Upper lobe of left lung (tissue), 6 donors: ENCODE measurements at regions not wholly inside any gene's neighbourhood (a gene's known extent, or its start where the extent isn't known, plus 50 kb on each side); places are given as distances from the start of the nearest gene placed in this dataset.
"Not testable (repeated sequence)": the region's sequence is repeated elsewhere in the genome, so short reads cannot be mapped to it uniquely, and the experiment has no call there.

Experiments
- ATAC-seq, 2 donors: fragments of 200-7000 bp; cut with Tn5 transposase; one replicate each; pipeline ENCODE4 v1.9.1; 2022; ENCODE audit warnings: mild to moderate bottlenecking in 2 of 2, moderate library complexity in 2 of 2; ENCODE audit not compliant: low FRiP score in 2 of 2
- DNase-seq, 2 donors: peaks; one replicate each; pipeline ENCODE4 v3.0.0-alpha.2; 2019 to 2020
- H3K27ac ChIP-seq, 4 donors: fragments of 200-600 bp; sonication (generic); one replicate each; pipeline ENCODE4 v1.5.1; 2016 to 2019
- H3K27me3 ChIP-seq, 4 donors: fragments of 200-600 bp; sonication (generic); one replicate each; pipeline ENCODE4 v1.5.1; 2017 to 2019
- H3K36me3 ChIP-seq, 4 donors: fragments of 200-600 bp; sonication (generic); one replicate each; pipeline ENCODE4 v1.5.1; 2016 to 2019
- H3K4me1 ChIP-seq, 4 donors: fragments of 200-600 bp; sonication (generic); one replicate each; pipeline ENCODE4 v1.5.1; 2018 to 2019
- H3K4me3 ChIP-seq, 4 donors: fragments of 200-600 bp; sonication (generic); one replicate each; pipeline ENCODE4 v1.5.1; 2017 to 2019; ENCODE audit warnings: mild to moderate bottlenecking in 2 of 4, moderate library complexity in 1 of 4
- H3K9me3 ChIP-seq, 4 donors: fragments of 200-600 bp; sonication (generic); one replicate each; pipeline ENCODE4 v1.5.1; 2018 to 2019
- EP300 ChIP-seq, 4 donors: sonication (generic); formaldehyde crosslinking; IDR thresholded peaks; one replicate each; pipeline ENCODE4 v1.5.1; 2017; ENCODE audit warnings: antibody characterized with exemption in 4 of 4, control low read depth in 2 of 4
- POLR2A ChIP-seq, 4 donors: fragments of 450-650 bp; IDR thresholded peaks; one replicate each; pipeline ENCODE4 v1.5.1; 2016 to 2017; ENCODE audit warnings: antibody characterized with exemption in 4 of 4, mild to moderate bottlenecking in 2 of 4
- POLR2AphosphoS5 ChIP-seq, 2 donors: sonication (generic); formaldehyde crosslinking; IDR thresholded peaks; one replicate each; pipeline ENCODE4 v1.5.1; 2017; ENCODE audit warnings: antibody characterized with exemption in 2 of 2
- WGBS, 2 donors: methylation state at CpG; one replicate each; pipeline ENCODE4 v1.1.5; 2017 to 2018; 5-methylcytosine and 5-hydroxymethylcytosine counted together
- TF ChIP-seq, protein P1 (sequence below), 6 experiments: fragments of 450-650 bp in 4 of 6; fragments of 200-600 bp in 2 of 6; sonication (generic) in 2 of 6; IDR thresholded peaks; one replicate each; pipeline ENCODE4 v1.5.1; 2016 to 2019; ENCODE audit warnings: antibody characterized with exemption in 6 of 6
- donor health status: DM: no; HTN: no; CAD: no; lungs with moderate emphysema.
- donor health status: DM: no; HTN: yes; CAD: no; lungs with severe emphysema.

DNA sequence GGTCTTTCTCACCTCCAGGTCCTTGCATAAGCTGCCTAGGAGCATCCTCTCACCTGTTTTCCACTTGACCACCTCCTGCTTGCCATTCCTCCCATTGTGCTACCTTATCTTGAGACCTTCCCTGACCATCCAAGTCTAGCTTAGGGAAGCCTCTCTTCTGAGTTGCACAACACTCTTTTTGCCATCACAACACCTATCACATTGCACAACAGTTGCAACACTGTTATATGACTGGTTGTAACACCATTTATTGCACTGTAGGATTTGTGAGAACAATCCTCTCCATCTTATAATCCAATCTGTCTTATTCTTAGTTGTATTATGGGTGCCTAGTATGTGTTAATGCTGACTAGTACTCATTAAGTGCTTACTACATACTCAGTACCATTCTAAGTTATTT is 488.7 kb downstream of the OMA1 start:
- Histone ChIP-seq H3K9me3 (no peaks in the 10 kb centered on the region), H3K36me3 (no peaks in the 10 kb centered on the region), H3K27me3 (no peaks in the 10 kb centered on the region), H3K27ac (no peak overlapping the region), H3K4me3 (no peak overlapping the region), H3K4me1 (no peaks in the 10 kb centered on the region)
- no peak for TF ChIP-seq EP300 (IDR thresholded peaks at IDR 0.05)
- TF ChIP-seq, protein P1, sequence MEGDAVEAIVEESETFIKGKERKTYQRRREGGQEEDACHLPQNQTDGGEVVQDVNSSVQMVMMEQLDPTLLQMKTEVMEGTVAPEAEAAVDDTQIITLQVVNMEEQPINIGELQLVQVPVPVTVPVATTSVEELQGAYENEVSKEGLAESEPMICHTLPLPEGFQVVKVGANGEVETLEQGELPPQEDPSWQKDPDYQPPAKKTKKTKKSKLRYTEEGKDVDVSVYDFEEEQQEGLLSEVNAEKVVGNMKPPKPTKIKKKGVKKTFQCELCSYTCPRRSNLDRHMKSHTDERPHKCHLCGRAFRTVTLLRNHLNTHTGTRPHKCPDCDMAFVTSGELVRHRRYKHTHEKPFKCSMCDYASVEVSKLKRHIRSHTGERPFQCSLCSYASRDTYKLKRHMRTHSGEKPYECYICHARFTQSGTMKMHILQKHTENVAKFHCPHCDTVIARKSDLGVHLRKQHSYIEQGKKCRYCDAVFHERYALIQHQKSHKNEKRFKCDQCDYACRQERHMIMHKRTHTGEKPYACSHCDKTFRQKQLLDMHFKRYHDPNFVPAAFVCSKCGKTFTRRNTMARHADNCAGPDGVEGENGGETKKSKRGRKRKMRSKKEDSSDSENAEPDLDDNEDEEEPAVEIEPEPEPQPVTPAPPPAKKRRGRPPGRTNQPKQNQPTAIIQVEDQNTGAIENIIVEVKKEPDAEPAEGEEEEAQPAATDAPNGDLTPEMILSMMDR (IDR thresholded peaks at IDR 0.05), result no peak
- no peak for TF ChIP-seq POLR2A (IDR thresholded peaks at IDR 0.05)
- no peak for TF ChIP-seq POLR2AphosphoS5 (IDR thresholded peaks at IDR 0.05)
- DNase-seq (no peak), ATAC-seq (no peak)

GRCh38 chr1:58051187-58051586 is 495.3 kb downstream of the OMA1 start:
- H3K27ac ChIP-seq, H3K9me3 ChIP-seq, ATAC-seq, H3K27me3 ChIP-seq, H3K4me1 ChIP-seq, H3K36me3 ChIP-seq, DNase-seq, H3K4me3 ChIP-seq: not testable (repeated sequence)
- WGBS, 2 donors, result 90 to 94% methylated on average over 2 of the region's 2 CpGs

DNA sequence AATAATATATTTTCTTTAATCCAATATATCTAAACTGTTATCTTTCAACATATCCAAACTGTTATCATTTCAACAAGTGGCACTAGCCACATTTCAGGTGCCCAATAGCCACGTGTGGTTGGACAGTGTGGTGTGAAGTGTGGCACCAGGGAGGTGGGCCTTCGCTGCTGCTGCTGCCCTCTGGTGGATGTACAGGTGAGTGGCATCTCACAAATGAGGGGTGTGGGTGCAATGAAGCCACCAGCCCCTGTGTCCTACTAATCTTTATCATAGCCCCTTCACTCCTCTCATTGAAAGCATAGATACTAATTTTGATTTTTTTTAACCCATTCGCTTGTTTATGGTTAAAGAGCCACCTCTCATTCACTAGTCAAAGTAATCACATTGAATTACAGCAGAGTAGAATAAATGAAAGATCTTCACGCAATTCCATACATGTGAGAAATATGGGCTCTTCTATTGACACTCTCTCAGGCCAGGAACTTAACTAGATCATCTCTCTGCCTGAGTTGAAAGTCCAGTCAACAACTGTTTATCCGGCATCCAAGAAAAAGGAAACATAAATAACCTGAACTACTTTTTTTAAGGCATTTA is 499.2 kb downstream of the OMA1 start:
- Histone ChIP-seq H3K27me3 (no peaks in the 10 kb centered on the region), H3K4me3 (no peak overlapping the region), H3K27ac (no peak overlapping the region), H3K4me1 (no peaks in the 10 kb centered on the region), H3K36me3 (no peaks in the 10 kb centered on the region), H3K9me3 (no peaks in the 10 kb centered on the region)
- peak in 1 of 2 donors; percentile 27 for DNase-seq
- TF ChIP-seq, protein P1 (IDR thresholded peaks at IDR 0.05), result peak; percentile 15 to 54 (median 44)
- no peak for TF ChIP-seq POLR2AphosphoS5 (IDR thresholded peaks at IDR 0.05)
- ATAC-seq, result peak; percentile 53 to 59
- 59 to 66% methylated on average over 5 of the region's 5 CpGs for WGBS, 2 donors

- Histone ChIP-seq H3K4me3 (no peak overlapping the region), H3K4me1 (no peaks in the 10 kb centered on the region), H3K36me3 (no peaks in the 10 kb centered on the region), H3K27me3 (no peaks in the 10 kb centered on the region), H3K9me3 (no peaks in the 10 kb centered on the region), H3K27ac (no peak overlapping the region)
- ATAC-seq, result no peak
- DNase-seq, result peak in 1 of 2 donors; percentile 36
- TF ChIP-seq POLR2A (IDR thresholded peaks at IDR 0.05), result no peak
- TF ChIP-seq, protein P1 (IDR thresholded peaks at IDR 0.05), result no peak
- no peak for TF ChIP-seq EP300 (IDR thresholded peaks at IDR 0.05)
- no peak for TF ChIP-seq POLR2AphosphoS5 (IDR thresholded peaks at IDR 0.05)
- WGBS, 2 donors, result 66 to 74% methylated on average over 10 to 15 of the region's 15 CpGs
Measured at GRCh38 chr1:58045094-58045705, 501.3 kb downstream of the OMA1 start.

- H3K27me3 ChIP-seq, result no peaks in the 10 kb centered on the region
- H3K9me3 ChIP-seq, result no peaks in the 10 kb centered on the region
- no peak overlapping the region for H3K4me3 ChIP-seq
- no peak for ATAC-seq
- TF ChIP-seq POLR2AphosphoS5 (IDR thresholded peaks at IDR 0.05) (no peak), POLR2A (IDR thresholded peaks at IDR 0.05) (no peak), EP300 (IDR thresholded peaks at IDR 0.05) (no peak)
- TF ChIP-seq, protein P1 (IDR thresholded peaks at IDR 0.05), result no peak
- DNase-seq, result no peak
- H3K4me1 ChIP-seq, result no peaks in the 10 kb centered on the region
- H3K36me3 ChIP-seq, result no peaks in the 10 kb centered on the region
- no peak overlapping the region for H3K27ac ChIP-seq
- WGBS, 2 donors, result 73 to 76% methylated on average over 2 of the region's 2 CpGs
Measured at GRCh38 chr1:58041621-58042020, 504.9 kb downstream of the OMA1 start.
